Astrocyte (in vitro differentiated cells and primary cell): ENCODE measurements at regions not wholly inside any gene's neighbourhood (a gene's known extent, or its start where the extent isn't known, plus 50 kb on each side); places are given as distances from the start of the nearest gene placed in this dataset.

Source experiments
- CTCF ChIP-seq: IDR thresholded peaks from 2 replicates; pipeline ENCODE4 v1.5.1; 2011; ENCODE audit warnings: low read depth, mild to moderate bottlenecking, inconsistent platforms, low read length, moderate library complexity; ENCODE audit not compliant: insufficient read depth
- EZH2 ChIP-seq: IDR thresholded peaks from 2 replicates; pipeline ENCODE4 v1.6.1; 2012; ENCODE audit warnings: mild to moderate bottlenecking, low read length, inconsistent platforms; ENCODE audit not compliant: insufficient read depth

- TF ChIP-seq CTCF (no peak), EZH2 (no peak)
These were observed 98.6 kb upstream of the PAPPA2 start for GRCh38 chr1:176364236-176364905.
